ENCODE measurements at regions not wholly inside any gene's neighbourhood (a gene's known extent, or its start where the extent isn't known, plus 50 kb on each side); places are given as distances from the start of the nearest gene placed in this dataset.

- no peak for DNase-seq (ENCODE audit: low read depth in 1 of 2, low spot score in 1 of 2)
- H3K27me3 ChIP-seq (ENCODE audit: insufficient read depth, poor library complexity, severe bottlenecking), result no peaks in the 10 kb centered on the region
- no peak overlapping the region for H3K27ac ChIP-seq (replicated peaks)
- H3K4me3 ChIP-seq (replicated peaks; ENCODE audit: insufficient read depth, low read length), result no peak overlapping the region
- TF ChIP-seq POLR2AphosphoS5 (IDR thresholded peaks at IDR 0.05; ENCODE audit: low read depth), result no peak
- TF ChIP-seq SPI1 (IDR thresholded peaks at IDR 0.05; ENCODE audit: borderline replicate concordance, low read depth), result no peak
- TF ChIP-seq GABPA (IDR thresholded peaks at IDR 0.05; ENCODE audit: low read depth), result no peak
- no peak for TF ChIP-seq REST (IDR thresholded peaks at IDR 0.05; ENCODE audit: insufficient replicate concordance, low read depth)
- no peak for TF ChIP-seq CTCF (IDR thresholded peaks at IDR 0.05; ENCODE audit: insufficient read depth, low read length)
Observed at GRCh38 chr2:150601280-150602038, 114.0 kb upstream of the RND3 start.

- H3K27ac ChIP-seq (replicated peaks), result no peak overlapping the region
- no peak for TF ChIP-seq GABPA (IDR thresholded peaks at IDR 0.05; ENCODE audit: low read depth)
- peak; percentile 0 for TF ChIP-seq CTCF (IDR thresholded peaks at IDR 0.05; ENCODE audit: insufficient read depth, low read length)
- H3K4me3 ChIP-seq (replicated peaks; ENCODE audit: insufficient read depth, low read length), result no peak overlapping the region
- no peak for DNase-seq (ENCODE audit: low read depth in 1 of 2, low spot score in 1 of 2)
- peaks cover 2% of the 10 kb centered on the region for H3K27me3 ChIP-seq (ENCODE audit: insufficient read depth, poor library complexity, severe bottlenecking)
Observed at GRCh38 chr2:150599889-150600288, 112.4 kb upstream of the RND3 start.

GRCh38 chr2:150598383-150598782 is 110.9 kb upstream of the RND3 start:
- H3K27me3 ChIP-seq (ENCODE audit: insufficient read depth, poor library complexity, severe bottlenecking), result peaks cover 4% of the 10 kb centered on the region
- no peak overlapping the region for H3K4me3 ChIP-seq (replicated peaks; ENCODE audit: insufficient read depth, low read length)
- TF ChIP-seq REST (IDR thresholded peaks at IDR 0.05; ENCODE audit: insufficient replicate concordance, low read depth) (no peak), POLR2AphosphoS5 (IDR thresholded peaks at IDR 0.05; ENCODE audit: low read depth) (no peak), CTCF (IDR thresholded peaks at IDR 0.05; ENCODE audit: insufficient read depth, low read length) (no peak), GABPA (IDR thresholded peaks at IDR 0.05; ENCODE audit: low read depth) (no peak), SPI1 (IDR thresholded peaks at IDR 0.05; ENCODE audit: borderline replicate concordance, low read depth) (no peak)

More at GRCh38 chr2:150598383-150598782, 110.9 kb upstream of the RND3 start:
- no peak for DNase-seq (ENCODE audit: low read depth in 1 of 2, low spot score in 1 of 2)
- no peak overlapping the region for H3K27ac ChIP-seq (replicated peaks)
